ENCODE measurements at regions not wholly inside any gene's neighbourhood (a gene's known extent, or its start where the extent isn't known, plus 50 kb on each side); places are given as distances from the start of the nearest gene placed in this dataset.

DNA sequence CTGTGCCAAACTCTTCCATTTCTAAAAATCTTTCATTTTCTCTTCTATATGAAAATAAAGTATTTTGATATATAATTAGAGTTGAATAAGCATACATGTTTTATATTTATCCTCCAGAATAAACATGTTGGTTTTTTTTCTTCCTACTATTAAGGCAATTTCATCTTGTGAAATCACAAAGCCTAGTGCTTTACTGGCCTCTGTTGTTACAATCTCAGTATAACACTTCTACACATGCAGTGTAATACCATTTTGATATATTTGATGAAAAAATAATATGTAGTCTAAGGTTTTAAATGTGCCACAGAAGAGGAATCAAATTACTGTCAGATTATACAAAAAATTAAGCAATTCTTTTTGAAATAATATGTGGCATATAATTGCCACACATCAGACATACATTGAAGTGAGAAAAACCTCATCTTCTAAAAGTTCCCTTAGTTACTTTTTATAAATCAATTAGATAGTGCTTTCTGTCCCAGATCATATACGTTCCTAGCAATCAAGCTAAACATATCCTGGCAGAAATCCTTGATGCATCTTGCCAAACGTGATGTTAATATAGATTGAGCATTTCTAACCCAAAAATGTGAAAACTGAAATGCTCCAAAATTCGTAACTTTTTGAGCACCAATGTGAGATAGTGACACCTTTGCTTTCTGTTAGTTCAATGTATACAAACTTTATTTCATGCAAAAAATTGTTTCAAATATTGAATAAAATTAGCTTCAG lies 225.1 kb upstream of the MANEA start:
- DNase-seq = no peak
- Histone ChIP-seq H3K27me3 (no peaks in the 10 kb centered on the region), H3K9me3 (no peaks in the 10 kb centered on the region), H3K36me3 (no peaks in the 10 kb centered on the region), H3K4me1 (ENCODE audit: insufficient read depth) (no peaks in the 10 kb centered on the region), H3K4me3 (no peak overlapping the region), H3K27ac (no peak overlapping the region)
- 49 to 53% (median 49%) methylated on average over 3 of the region's 3 CpGs for WGBS, 3 donors
- intact Hi-C loops (cut with DNase I) = no loop called here
- no peak for TF ChIP-seq EP300 (IDR thresholded peaks at IDR 0.05)
- TF ChIP-seq, protein P1, sequence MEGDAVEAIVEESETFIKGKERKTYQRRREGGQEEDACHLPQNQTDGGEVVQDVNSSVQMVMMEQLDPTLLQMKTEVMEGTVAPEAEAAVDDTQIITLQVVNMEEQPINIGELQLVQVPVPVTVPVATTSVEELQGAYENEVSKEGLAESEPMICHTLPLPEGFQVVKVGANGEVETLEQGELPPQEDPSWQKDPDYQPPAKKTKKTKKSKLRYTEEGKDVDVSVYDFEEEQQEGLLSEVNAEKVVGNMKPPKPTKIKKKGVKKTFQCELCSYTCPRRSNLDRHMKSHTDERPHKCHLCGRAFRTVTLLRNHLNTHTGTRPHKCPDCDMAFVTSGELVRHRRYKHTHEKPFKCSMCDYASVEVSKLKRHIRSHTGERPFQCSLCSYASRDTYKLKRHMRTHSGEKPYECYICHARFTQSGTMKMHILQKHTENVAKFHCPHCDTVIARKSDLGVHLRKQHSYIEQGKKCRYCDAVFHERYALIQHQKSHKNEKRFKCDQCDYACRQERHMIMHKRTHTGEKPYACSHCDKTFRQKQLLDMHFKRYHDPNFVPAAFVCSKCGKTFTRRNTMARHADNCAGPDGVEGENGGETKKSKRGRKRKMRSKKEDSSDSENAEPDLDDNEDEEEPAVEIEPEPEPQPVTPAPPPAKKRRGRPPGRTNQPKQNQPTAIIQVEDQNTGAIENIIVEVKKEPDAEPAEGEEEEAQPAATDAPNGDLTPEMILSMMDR (IDR thresholded peaks at IDR 0.05) = no peak
- TF ChIP-seq POLR2A (IDR thresholded peaks at IDR 0.05) = no peak

DNA sequence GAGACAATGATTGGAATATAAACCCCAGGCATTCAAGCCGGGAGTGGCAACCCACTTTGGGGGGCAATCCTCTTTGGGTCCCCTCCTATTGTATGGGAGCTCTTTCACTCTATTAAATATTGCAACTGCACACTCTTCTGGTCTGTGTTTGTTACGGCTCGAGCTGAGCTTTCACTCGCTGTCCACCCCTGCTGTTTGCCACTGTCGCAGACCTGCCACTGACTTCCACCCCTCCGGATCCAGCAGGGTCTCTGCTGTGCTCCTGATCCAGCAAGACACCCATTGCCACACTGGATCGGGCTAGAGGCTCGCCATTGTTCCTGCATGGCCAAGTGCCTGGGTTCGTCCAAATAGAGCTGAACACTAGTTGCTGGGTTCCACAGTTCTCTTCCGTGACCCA lies 222.8 kb upstream of the MANEA start:
- no peak overlapping the region for H3K27ac ChIP-seq
- intact Hi-C loops (cut with DNase I) = no loop called here
- no peak for TF ChIP-seq POLR2A (IDR thresholded peaks at IDR 0.05)
- TF ChIP-seq, protein P1 (IDR thresholded peaks at IDR 0.05) = no peak
- TF ChIP-seq EP300 (IDR thresholded peaks at IDR 0.05) = no peak
- DNase-seq = no peak
- no peaks in the 10 kb centered on the region for H3K9me3 ChIP-seq
- no peak overlapping the region for H3K4me3 ChIP-seq
- whole genome bisulfite sequencing, 3 donors = 91 to 95% (median 92%) methylated on average over 10 of the region's 10 CpGs
- no peaks in the 10 kb centered on the region for H3K27me3 ChIP-seq
- H3K4me1 ChIP-seq (ENCODE audit: insufficient read depth) = no peaks in the 10 kb centered on the region
- no peaks in the 10 kb centered on the region for H3K36me3 ChIP-seq

DNA sequence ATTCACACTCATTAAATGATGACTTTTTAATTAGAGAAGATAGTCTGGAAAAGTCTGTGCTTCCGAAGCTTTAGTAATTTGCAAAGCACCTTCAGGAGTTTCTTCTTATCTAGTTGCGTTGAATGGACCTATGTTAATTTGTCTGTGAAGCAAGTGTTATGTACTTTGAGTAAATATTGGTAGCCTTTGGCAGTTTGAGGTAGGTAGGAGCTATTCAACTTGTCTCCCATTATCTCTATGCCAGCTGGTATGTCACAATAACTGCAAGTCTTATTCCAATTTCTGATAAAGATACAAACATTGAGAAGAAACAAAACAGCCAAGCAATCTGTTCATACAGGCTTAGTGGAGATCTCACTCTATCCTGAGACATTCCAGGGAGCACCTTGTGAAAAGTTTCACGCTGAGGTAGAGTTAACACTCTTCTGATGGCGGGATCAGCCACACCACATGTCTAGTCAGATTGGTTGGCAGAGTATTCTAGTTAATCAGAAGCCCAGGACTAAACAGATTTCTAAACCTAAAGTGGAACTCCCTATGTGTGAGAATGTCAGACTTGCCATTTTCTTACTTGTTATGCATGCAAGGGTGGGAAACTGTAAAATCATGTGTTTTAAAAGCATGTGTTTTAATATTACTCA lies 219.8 kb upstream of the MANEA start:
- intact Hi-C loops (cut with DNase I) = no loop called here
- no peak for TF ChIP-seq POLR2A (IDR thresholded peaks at IDR 0.05)
- no peak for TF ChIP-seq EP300 (IDR thresholded peaks at IDR 0.05)
- TF ChIP-seq, protein P1 (IDR thresholded peaks at IDR 0.05) = no peak
- H3K27me3 ChIP-seq = no peaks in the 10 kb centered on the region
- H3K27ac ChIP-seq = no peak overlapping the region
- no peaks in the 10 kb centered on the region for H3K9me3 ChIP-seq
- no peaks in the 10 kb centered on the region for H3K4me1 ChIP-seq (ENCODE audit: insufficient read depth)
- no peak overlapping the region for H3K4me3 ChIP-seq
- WGBS, 3 donors = 64 to 78% (median 70%) methylated on average over 4 of the region's 4 CpGs
- no peak for DNase-seq
- H3K36me3 ChIP-seq = no peaks in the 10 kb centered on the region

DNA sequence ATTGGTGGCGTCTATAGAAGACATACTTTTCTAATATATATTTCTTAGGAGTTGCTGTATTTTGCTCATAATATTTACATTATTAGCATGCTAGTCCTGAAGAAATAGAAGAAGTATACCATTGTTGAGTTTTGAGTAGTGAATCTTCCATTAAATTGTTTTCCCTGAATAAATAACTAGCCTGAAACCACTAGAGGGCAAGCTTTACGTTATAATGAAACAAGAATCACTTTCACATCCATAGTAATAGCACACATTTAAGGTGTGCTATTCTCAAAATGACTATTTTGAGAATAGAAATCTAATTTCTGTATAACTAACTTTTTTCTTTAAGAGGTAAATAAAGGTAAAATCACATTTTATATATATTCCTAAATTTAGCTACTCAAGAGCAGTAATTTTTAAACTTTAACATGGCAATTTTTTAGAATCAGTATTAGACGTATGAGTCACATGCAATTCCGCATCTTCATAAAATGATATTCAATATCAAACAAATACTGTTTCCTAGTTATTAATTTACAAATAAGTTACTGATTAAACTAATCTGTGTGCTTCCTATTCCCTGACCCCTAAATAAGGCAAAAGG lies 213.2 kb upstream of the MANEA start:
- WGBS, 3 donors = 58 to 70% (median 63%) methylated on average over 4 of the region's 4 CpGs
- TF ChIP-seq POLR2A (IDR thresholded peaks at IDR 0.05) = no peak
- TF ChIP-seq, protein P1 (IDR thresholded peaks at IDR 0.05) = no peak
- TF ChIP-seq EP300 (IDR thresholded peaks at IDR 0.05) = no peak
- Histone ChIP-seq H3K27ac (no peak overlapping the region), H3K36me3 (no peaks in the 10 kb centered on the region), H3K27me3 (no peaks in the 10 kb centered on the region), H3K9me3 (no peaks in the 10 kb centered on the region), H3K4me1 (ENCODE audit: insufficient read depth) (no peaks in the 10 kb centered on the region), H3K4me3 (no peak overlapping the region)
- DNase-seq = no peak
- intact Hi-C loops (cut with DNase I) = no loop called here

Data from ovary (tissue), 7 donors.